Body of pancreas (tissue), 4 donors: ENCODE measurements at regions not wholly inside any gene's neighbourhood (a gene's known extent, or its start where the extent isn't known, plus 50 kb on each side); places are given as distances from the start of the nearest gene placed in this dataset.

Experiments used
- POLR2A ChIP-seq, 3 donors: fragments of 450-650 bp; IDR thresholded peaks; one replicate each; pipeline ENCODE4 v1.6.1; 2016; ENCODE audit warnings: antibody characterized with exemption in 3 of 3, mild to moderate bottlenecking in 2 of 3
- TF ChIP-seq, protein P1 (sequence below), 7 experiments: fragments of 450-650 bp in 4 of 7; fragments of 200-600 bp in 3 of 7; sonication (generic) in 3 of 7; IDR thresholded peaks; one replicate each; pipeline ENCODE4 v1.5.1; 2016 to 2019; ENCODE audit warnings: antibody characterized with exemption in 7 of 7

DNA sequence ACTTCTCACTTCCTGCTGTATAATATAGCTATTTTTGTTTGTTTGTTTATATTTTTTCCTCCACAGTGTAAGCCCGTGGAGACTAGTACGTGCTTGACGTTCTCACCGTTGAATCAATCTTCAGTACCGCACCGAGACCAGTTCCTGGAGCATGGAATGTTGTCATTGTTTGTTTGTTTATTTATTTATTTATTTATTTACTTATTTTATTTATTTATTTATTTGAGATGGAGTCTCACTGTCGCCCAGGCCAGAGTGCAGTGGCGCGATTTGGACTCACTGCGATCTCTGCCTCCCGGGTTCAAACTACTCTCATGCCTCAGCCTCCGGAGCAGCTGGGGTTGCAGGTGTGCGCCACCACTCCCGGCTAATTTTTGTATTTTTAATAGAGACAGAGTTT lies 506.6 kb upstream of the TMEM132C start:
- TF ChIP-seq, protein P1, sequence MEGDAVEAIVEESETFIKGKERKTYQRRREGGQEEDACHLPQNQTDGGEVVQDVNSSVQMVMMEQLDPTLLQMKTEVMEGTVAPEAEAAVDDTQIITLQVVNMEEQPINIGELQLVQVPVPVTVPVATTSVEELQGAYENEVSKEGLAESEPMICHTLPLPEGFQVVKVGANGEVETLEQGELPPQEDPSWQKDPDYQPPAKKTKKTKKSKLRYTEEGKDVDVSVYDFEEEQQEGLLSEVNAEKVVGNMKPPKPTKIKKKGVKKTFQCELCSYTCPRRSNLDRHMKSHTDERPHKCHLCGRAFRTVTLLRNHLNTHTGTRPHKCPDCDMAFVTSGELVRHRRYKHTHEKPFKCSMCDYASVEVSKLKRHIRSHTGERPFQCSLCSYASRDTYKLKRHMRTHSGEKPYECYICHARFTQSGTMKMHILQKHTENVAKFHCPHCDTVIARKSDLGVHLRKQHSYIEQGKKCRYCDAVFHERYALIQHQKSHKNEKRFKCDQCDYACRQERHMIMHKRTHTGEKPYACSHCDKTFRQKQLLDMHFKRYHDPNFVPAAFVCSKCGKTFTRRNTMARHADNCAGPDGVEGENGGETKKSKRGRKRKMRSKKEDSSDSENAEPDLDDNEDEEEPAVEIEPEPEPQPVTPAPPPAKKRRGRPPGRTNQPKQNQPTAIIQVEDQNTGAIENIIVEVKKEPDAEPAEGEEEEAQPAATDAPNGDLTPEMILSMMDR (IDR thresholded peaks at IDR 0.05), result no peak
- TF ChIP-seq POLR2A (IDR thresholded peaks at IDR 0.05), result no peak
